HepG2 (cell line): ENCODE measurements at regions not wholly inside any gene's neighbourhood (a gene's known extent, or its start where the extent isn't known, plus 50 kb on each side); places are given as distances from the start of the nearest gene placed in this dataset.

Experiments
- NFE2L2 ChIP-seq: fragments of 150-350 bp; IDR thresholded peaks from 2 replicates; pipeline ENCODE4 v1.6.1; 2014; ENCODE audit warnings: low read length
- TF ChIP-seq, protein P1 (sequence below): sonication (generic); formaldehyde crosslinking; IDR thresholded peaks from 2 replicates; pipeline ENCODE4 v1.5.0; 2020; ENCODE audit warnings: mild to moderate bottlenecking, missing genetic modification reagents, moderate library complexity

DNA sequence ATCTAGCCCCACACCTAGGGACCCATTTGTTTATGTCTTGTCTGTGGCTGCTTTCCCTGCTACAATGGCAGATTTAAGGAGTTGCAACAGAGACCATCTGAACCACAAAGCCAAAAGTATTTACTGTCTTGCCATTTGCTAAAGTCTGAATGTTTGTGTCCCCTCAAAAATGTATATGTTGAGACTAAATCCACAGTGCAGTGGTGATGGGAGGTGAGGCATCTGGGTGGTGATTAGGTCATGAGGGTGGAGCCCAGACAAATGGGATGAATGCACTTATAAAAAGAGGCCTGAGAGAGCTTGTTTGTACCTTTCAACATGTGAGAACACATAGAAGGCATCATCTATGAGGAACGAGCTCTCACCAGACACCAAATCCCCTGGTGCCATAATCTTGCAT lies 137.3 kb downstream of the TMEM144 start:
- TF ChIP-seq NFE2L2: no peak
- TF ChIP-seq, protein P1, sequence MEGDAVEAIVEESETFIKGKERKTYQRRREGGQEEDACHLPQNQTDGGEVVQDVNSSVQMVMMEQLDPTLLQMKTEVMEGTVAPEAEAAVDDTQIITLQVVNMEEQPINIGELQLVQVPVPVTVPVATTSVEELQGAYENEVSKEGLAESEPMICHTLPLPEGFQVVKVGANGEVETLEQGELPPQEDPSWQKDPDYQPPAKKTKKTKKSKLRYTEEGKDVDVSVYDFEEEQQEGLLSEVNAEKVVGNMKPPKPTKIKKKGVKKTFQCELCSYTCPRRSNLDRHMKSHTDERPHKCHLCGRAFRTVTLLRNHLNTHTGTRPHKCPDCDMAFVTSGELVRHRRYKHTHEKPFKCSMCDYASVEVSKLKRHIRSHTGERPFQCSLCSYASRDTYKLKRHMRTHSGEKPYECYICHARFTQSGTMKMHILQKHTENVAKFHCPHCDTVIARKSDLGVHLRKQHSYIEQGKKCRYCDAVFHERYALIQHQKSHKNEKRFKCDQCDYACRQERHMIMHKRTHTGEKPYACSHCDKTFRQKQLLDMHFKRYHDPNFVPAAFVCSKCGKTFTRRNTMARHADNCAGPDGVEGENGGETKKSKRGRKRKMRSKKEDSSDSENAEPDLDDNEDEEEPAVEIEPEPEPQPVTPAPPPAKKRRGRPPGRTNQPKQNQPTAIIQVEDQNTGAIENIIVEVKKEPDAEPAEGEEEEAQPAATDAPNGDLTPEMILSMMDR (CRISPR knock-in tag): no peak
